Lung (tissue), 11 donors: ENCODE measurements at regions not wholly inside any gene's neighbourhood (a gene's known extent, or its start where the extent isn't known, plus 50 kb on each side); places are given as distances from the start of the nearest gene placed in this dataset.

ENCODE experiments used
- ATAC-seq: fragments of 200-7000 bp; cut with Tn5 transposase; one replicate; pipeline ENCODE4 v1.9.1; 2020; ENCODE audit warnings: moderate number of reproducible peaks; ENCODE audit not compliant: insufficient read depth, low FRiP score
- DNase-seq, 3 donors: peaks; one replicate each; pipeline ENCODE4 v3.0.0-alpha.2; 2013 to 2017
- H3K27ac ChIP-seq, 2 donors: one replicate each; pipeline ENCODE4 v1.5.1; 2013; ENCODE audit warnings: mild to moderate bottlenecking in 2 of 2, moderate library complexity in 2 of 2, control low read depth in 1 of 2, inconsistent platforms in 1 of 2, low read depth in 1 of 2, low read length in 1 of 2
- H3K27me3 ChIP-seq, 3 donors: one replicate each; pipeline ENCODE4 v1.5.1; 2013; ENCODE audit warnings: low read length in 2 of 3; ENCODE audit not compliant: control insufficient read depth in 3 of 3, insufficient read depth in 3 of 3
- H3K36me3 ChIP-seq, 4 donors: one replicate each; pipeline ENCODE4 v1.5.1; 2013; ENCODE audit warnings: low read length in 4 of 4, mild to moderate bottlenecking in 1 of 4, moderate library complexity in 1 of 4; ENCODE audit not compliant: control insufficient read depth in 4 of 4, insufficient read depth in 4 of 4
- H3K4me1 ChIP-seq, 5 donors: one replicate each; pipeline ENCODE4 v1.5.1; 2013; ENCODE audit warnings: low read length in 5 of 5, mild to moderate bottlenecking in 2 of 5, moderate library complexity in 1 of 5; ENCODE audit not compliant: control insufficient read depth in 5 of 5, insufficient read depth in 5 of 5
- H3K4me3 ChIP-seq: one replicate; pipeline ENCODE4 v1.5.1; 2013; ENCODE audit warnings: mild to moderate bottlenecking, control low read depth, moderate library complexity
- H3K9ac ChIP-seq, 2 donors: one replicate each; pipeline ENCODE4 v1.5.1; 2013; ENCODE audit warnings: low read length in 2 of 2, control low read depth in 1 of 2; ENCODE audit not compliant: insufficient read depth in 1 of 2
- H3K9me3 ChIP-seq, 4 donors: one replicate each; pipeline ENCODE4 v1.5.1; 2013; ENCODE audit warnings: low read length in 3 of 4, mild to moderate bottlenecking in 1 of 4, moderate library complexity in 1 of 4; ENCODE audit not compliant: control insufficient read depth in 4 of 4, insufficient read depth in 3 of 4
- CTCF ChIP-seq: IDR thresholded peaks from 2 replicates; pipeline ENCODE4 v1.5.1; 2012; ENCODE audit warnings: mild to moderate bottlenecking; ENCODE audit errors: control extremely low read depth, extremely low read depth
- WGBS, 2 donors: extraction: QIAGEN DNeasy Blood & Tissue Kit; methylation state at CpG; one replicate each; pipeline ENCODE4 v1.1.7; 2013; 5-methylcytosine and 5-hydroxymethylcytosine counted together
- donor health status: control.
- donor health status: control.
- donor health status: Bipolar disorder and iron deficiency.
- donor health status: healthy.
- donor health status: DM: yes; HTN: yes; CAD: no.

DNA sequence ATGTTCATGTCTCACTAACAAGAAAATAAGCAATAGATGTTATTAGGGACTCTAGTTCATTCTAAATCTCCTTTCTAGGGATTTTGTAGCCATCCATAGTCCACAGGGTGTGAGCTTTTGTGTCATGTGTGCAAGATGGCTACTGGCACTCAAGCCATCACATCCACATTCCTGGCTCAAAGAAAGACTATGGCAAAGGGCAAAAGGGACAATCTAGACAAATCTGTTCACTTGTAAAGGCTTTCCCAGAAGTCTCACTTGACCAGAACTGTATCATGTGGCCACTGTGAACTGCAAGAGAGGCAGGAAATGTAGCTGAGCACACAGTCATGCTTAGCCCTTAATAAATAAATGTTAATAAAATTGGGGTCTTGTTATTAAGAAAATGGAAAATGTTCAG, 212.6 kb upstream of the EXOC2 start:
- Histone ChIP-seq H3K4me1 (peaks cover 0 to 17% (median 0%) of the 10 kb centered on the region in 5 donors), H3K27me3 (no peaks in the 10 kb centered on the region), H3K9me3 (no peaks in the 10 kb centered on the region), H3K36me3 (no peaks in the 10 kb centered on the region), H3K27ac (no peak overlapping the region), H3K9ac (no peak overlapping the region), H3K4me3 (no peak overlapping the region)
- ATAC-seq (no peak), DNase-seq (peak in 1 of 3 donors; percentile 18)
- TF ChIP-seq CTCF: no peak

DNA sequence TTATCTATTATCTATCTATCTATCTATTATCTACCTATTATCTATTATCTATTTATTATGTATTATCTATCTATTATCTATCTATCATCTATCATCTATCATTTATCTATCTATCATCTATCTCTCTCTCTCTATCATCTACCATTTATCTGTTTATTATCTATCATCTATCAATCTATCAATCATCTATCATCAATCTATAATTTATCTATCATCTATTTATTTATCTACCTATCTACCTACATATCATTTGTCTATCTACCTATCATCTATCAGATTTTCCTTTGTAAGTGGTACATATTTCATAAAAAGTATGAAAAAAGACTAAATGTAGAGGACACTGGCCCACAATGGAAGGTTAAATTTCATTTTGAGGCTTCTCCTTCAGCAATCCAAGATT, 212.1 kb upstream of the EXOC2 start:
- Histone ChIP-seq H3K9ac (no peak overlapping the region), H3K27ac (no peak overlapping the region), H3K36me3 (no peaks in the 10 kb centered on the region), H3K27me3 (no peaks in the 10 kb centered on the region), H3K4me1 (peaks cover 0 to 17% (median 0%) of the 10 kb centered on the region in 5 donors), H3K4me3 (no peak overlapping the region), H3K9me3 (no peaks in the 10 kb centered on the region)
- ATAC-seq (no peak), DNase-seq (peak in 1 of 3 donors; percentile 18)
- no peak for TF ChIP-seq CTCF

DNA sequence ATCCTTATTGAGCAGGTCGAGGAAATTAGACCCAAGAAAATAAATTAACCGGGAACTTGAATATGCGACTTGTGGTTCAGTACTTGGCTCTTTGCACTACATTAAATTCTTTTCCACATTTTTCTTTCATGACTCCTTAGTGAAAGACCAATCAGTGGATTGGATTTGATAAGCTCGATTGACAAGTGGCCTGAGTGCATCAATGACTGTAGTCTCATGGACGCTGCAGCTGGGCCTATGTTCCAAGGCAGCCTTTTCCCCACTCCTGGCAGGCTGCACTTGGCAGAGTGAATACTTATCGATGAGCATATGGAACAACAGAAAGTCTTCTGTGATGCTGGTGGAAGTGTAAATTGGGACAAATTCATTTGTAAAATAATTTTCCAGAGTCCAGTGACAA, 210.8 kb upstream of the EXOC2 start:
- H3K36me3 ChIP-seq: no peaks in the 10 kb centered on the region
- ATAC-seq (no peak), DNase-seq (no peak)
- peaks cover 0 to 17% (median 0%) of the 10 kb centered on the region in 5 donors for H3K4me1 ChIP-seq
- H3K9me3 ChIP-seq: no peaks in the 10 kb centered on the region
- H3K9ac ChIP-seq: no peak overlapping the region
- no peak overlapping the region for H3K4me3 ChIP-seq
- TF ChIP-seq CTCF: no peak
- H3K27me3 ChIP-seq: no peaks in the 10 kb centered on the region
- H3K27ac ChIP-seq: no peak overlapping the region
- 76 to 87% methylated on average over 6 of the region's 6 CpGs for WGBS, 2 donors

GRCh38 chr6:901696-902460, 208.9 kb upstream of the EXOC2 start:
- no peak overlapping the region for H3K9ac ChIP-seq
- peak; percentile 67 to 77 (median 76) for DNase-seq

More at GRCh38 chr6:901696-902460, 208.9 kb upstream of the EXOC2 start:
- H3K27ac ChIP-seq: no peak overlapping the region
- H3K4me3 ChIP-seq: no peak overlapping the region
- no peak for TF ChIP-seq CTCF
- peaks cover 0 to 24% (median 0%) of the 10 kb centered on the region in 5 donors for H3K4me1 ChIP-seq
- H3K27me3 ChIP-seq: no peaks in the 10 kb centered on the region
- H3K9me3 ChIP-seq: no peaks in the 10 kb centered on the region
- H3K36me3 ChIP-seq: no peaks in the 10 kb centered on the region
- 45 to 68% methylated on average over 9 of the region's 9 CpGs for WGBS, 2 donors
- no peak for ATAC-seq
